ENCODE measurements at regions not wholly inside any gene's neighbourhood (a gene's known extent, or its start where the extent isn't known, plus 50 kb on each side); places are given as distances from the start of the nearest gene placed in this dataset.
A peak's percentile ranks its signal among the peaks of the same experiment; 100 is the strongest.

DNA sequence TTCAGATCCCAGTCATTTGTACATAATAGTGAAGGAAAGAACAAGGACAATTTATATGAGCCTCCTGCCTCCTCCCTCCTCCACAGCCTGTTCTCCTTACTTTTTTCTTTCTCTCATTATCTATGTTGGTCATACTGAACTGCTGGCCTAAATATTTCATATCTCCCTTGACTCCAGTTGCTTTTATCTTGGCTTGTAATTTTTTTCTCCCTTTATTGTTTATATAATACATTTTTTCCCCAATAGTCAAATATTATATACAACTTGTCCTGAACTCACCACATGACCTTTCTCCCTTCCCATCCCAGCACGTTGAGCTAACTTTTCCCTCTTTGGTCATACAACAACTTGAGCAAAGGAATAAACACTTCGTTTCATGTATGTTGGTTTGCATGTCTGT, 752.1 kb downstream of the LTN1 start:
- no peak overlapping the region for H2AFZ ChIP-seq (ENCODE audit: control insufficient read depth, low read length)
- H3K9me1 ChIP-seq (ENCODE audit: control insufficient read depth, extremely low read depth, insufficient read depth, low read length) = no peaks in the 10 kb centered on the region
- no peak for FAIRE-seq
- no peaks in the 10 kb centered on the region for H3K79me2 ChIP-seq (ENCODE audit: control insufficient read depth, insufficient read depth, low read length)
- no peak overlapping the region for H3K4me2 ChIP-seq (ENCODE audit: control insufficient read depth, extremely low read depth, insufficient read depth, low read depth, low read length)
- H3K27ac ChIP-seq (ENCODE audit: control insufficient read depth, insufficient read depth, low read length) = no peak overlapping the region
- dilution Hi-C loops (cut with MboI; ENCODE audit: extremely low pct_ligation_motif_present, low sequenced_read_pairs) = no loop called here
- H3K9me3 ChIP-seq (ENCODE audit: control insufficient read depth, low read depth, low read length) = no peaks in the 10 kb centered on the region
- no peak overlapping the region for H3K4me3 ChIP-seq (ENCODE audit: control insufficient read depth in 2 of 3, extremely low read depth in 1 of 3, insufficient read depth in 2 of 3, low read depth in 1 of 3, low read length in 3 of 3)
- no peaks in the 10 kb centered on the region for H3K27me3 ChIP-seq (ENCODE audit: control insufficient read depth, extremely low read depth, insufficient read depth, low read length)
- no peak overlapping the region for H3K9ac ChIP-seq (ENCODE audit: control insufficient read depth, extremely low read depth, insufficient read depth, low read length)
- H3K4me1 ChIP-seq (ENCODE audit: control insufficient read depth, extremely low read depth, insufficient read depth, low read length) = peaks cover 5% of the 10 kb centered on the region
- no peak for DNase-seq (ENCODE audit: low read depth, low spot score)
- H3K36me3 ChIP-seq (ENCODE audit: control insufficient read depth in 2 of 2, extremely low read depth in 1 of 2, insufficient read depth in 2 of 2, low read length in 2 of 2) = no peaks in the 10 kb centered on the region
- no peak for TF ChIP-seq EZH2 (IDR thresholded peaks at IDR 0.05; ENCODE audit: low read length)
- TF ChIP-seq, protein P1, sequence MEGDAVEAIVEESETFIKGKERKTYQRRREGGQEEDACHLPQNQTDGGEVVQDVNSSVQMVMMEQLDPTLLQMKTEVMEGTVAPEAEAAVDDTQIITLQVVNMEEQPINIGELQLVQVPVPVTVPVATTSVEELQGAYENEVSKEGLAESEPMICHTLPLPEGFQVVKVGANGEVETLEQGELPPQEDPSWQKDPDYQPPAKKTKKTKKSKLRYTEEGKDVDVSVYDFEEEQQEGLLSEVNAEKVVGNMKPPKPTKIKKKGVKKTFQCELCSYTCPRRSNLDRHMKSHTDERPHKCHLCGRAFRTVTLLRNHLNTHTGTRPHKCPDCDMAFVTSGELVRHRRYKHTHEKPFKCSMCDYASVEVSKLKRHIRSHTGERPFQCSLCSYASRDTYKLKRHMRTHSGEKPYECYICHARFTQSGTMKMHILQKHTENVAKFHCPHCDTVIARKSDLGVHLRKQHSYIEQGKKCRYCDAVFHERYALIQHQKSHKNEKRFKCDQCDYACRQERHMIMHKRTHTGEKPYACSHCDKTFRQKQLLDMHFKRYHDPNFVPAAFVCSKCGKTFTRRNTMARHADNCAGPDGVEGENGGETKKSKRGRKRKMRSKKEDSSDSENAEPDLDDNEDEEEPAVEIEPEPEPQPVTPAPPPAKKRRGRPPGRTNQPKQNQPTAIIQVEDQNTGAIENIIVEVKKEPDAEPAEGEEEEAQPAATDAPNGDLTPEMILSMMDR (optimal IDR thresholded peaks at IDR 0.05 in 1 of 3, IDR thresholded peaks at IDR 0.05 in 1 of 3, conservative IDR thresholded peaks at IDR 0.05 in 1 of 3; ENCODE audit: extremely low read depth in 1 of 3, insufficient read depth in 2 of 3, low read length in 3 of 3) = no peak
- no peaks in the 10 kb centered on the region for H4K20me1 ChIP-seq (ENCODE audit: control insufficient read depth, extremely low read depth, insufficient read depth, low read length)

DNA sequence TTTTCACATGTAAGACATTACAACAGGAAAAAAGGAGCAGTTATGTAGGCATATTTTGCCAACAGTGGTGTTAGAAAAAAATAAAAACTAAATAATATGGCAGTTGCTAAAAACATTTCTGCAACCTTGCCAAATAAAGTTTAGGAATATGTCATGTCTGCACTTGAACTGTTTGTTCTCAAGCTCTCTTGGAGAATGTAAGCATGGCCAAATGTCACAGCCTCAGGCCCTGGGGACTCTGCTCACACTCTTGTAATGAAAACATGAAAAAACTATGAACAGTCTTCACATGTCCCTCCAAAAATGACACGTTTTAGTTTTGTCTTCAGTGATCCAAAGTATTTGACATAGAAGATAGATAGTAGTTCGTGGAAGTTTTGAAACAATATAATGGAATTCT, 753.3 kb downstream of the LTN1 start:
- no peak for DNase-seq (ENCODE audit: low read depth, low spot score)
- dilution Hi-C loops (cut with MboI; ENCODE audit: extremely low pct_ligation_motif_present, low sequenced_read_pairs) = no loop called here
- Histone ChIP-seq H3K79me2 (ENCODE audit: control insufficient read depth, insufficient read depth, low read length) (no peaks in the 10 kb centered on the region), H3K9ac (ENCODE audit: control insufficient read depth, extremely low read depth, insufficient read depth, low read length) (no peak overlapping the region), H4K20me1 (ENCODE audit: control insufficient read depth, extremely low read depth, insufficient read depth, low read length) (no peaks in the 10 kb centered on the region), H3K4me2 (ENCODE audit: control insufficient read depth, extremely low read depth, insufficient read depth, low read depth, low read length) (peak overlapping the region; percentile 6), H3K36me3 (ENCODE audit: control insufficient read depth in 2 of 2, extremely low read depth in 1 of 2, insufficient read depth in 2 of 2, low read length in 2 of 2) (no peaks in the 10 kb centered on the region), H3K4me1 (ENCODE audit: control insufficient read depth, extremely low read depth, insufficient read depth, low read length) (peaks cover 5% of the 10 kb centered on the region), H3K4me3 (ENCODE audit: control insufficient read depth in 2 of 3, extremely low read depth in 1 of 3, insufficient read depth in 2 of 3, low read depth in 1 of 3, low read length in 3 of 3) (no peak overlapping the region), H3K9me1 (ENCODE audit: control insufficient read depth, extremely low read depth, insufficient read depth, low read length) (no peaks in the 10 kb centered on the region), H3K27ac (ENCODE audit: control insufficient read depth, insufficient read depth, low read length) (no peak overlapping the region), H3K27me3 (ENCODE audit: control insufficient read depth, extremely low read depth, insufficient read depth, low read length) (no peaks in the 10 kb centered on the region), H3K9me3 (ENCODE audit: control insufficient read depth, low read depth, low read length) (no peaks in the 10 kb centered on the region), H2AFZ (ENCODE audit: control insufficient read depth, low read length) (peak overlapping the region; percentile 57)
- FAIRE-seq = no peak
- TF ChIP-seq EZH2 (IDR thresholded peaks at IDR 0.05; ENCODE audit: low read length) = no peak
- TF ChIP-seq, protein P1 (optimal IDR thresholded peaks at IDR 0.05 in 1 of 3, IDR thresholded peaks at IDR 0.05 in 1 of 3, conservative IDR thresholded peaks at IDR 0.05 in 1 of 3; ENCODE audit: extremely low read depth in 1 of 3, insufficient read depth in 2 of 3, low read length in 3 of 3) = no peak
